Lung microvascular endothelial cell (primary cell): ENCODE measurements at regions not wholly inside any gene's neighbourhood (a gene's known extent, or its start where the extent isn't known, plus 50 kb on each side); places are given as distances from the start of the nearest gene placed in this dataset.

ENCODE experiments used
- DNase-seq, 2 donors: peaks; one replicate each; pipeline versions ENCODE4 v3.0.0 to v3.0.0-alpha.2; 2010; ENCODE audit warnings: low read depth in 2 of 2

DNA sequence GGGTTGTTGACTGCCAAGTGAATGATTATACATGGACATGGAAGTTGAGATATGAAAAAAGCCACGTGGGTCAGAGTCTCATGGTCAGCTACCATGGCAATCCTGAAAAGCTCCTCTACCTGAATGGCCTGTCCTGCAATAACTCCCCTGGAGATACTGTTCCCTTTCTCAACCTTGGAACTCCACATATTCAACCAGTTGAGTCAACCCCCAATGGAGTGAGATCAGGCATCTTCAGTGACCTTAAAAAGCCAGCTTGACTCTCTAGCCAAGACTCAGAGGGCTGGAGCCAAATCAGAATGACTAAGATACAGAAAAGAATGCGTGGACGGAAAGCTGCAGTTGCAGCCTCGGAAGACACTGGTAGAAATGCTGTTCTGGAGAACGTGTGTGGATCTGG lies 341.3 kb downstream of the FOXA2 start:
- no peak for DNase-seq

DNA sequence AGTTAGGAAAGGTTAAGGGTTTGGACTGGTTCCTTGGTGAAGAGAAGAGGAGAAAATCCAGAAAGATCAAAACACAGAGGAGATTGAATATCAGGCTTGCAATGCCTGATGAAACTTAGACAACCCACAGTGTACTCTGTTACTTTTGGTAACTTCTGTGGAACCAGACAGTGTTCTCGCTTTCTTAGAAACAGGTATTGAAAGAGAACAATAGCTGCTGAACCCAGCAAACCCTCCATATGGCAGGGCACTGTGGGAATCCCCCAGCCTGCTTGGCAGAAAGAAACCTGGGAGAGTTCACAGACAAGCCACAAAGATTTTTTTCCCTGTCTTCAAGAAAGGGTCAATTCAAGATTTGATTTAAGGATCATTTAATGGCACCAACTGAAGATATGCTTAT lies 342.8 kb downstream of the FOXA2 start:
- no peak for DNase-seq

DNA sequence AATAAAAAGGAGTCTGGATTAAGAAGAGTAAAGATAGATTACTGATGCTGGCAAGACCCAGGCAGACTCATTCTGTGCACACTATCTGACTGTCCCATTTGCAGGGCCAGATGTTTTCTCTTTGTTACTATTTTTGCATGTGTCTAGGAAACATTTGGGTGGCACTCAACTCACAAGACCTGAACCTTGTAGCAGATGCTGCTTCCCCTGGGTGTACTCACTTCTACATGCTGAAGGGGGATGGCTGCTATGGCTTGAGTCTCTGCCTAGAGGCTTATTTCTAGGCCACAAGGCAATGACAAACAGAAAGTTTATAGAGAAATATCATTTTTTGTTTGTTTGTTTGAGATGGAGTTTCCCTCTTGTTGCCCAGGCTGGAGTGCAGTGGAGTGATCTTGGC lies 351.4 kb downstream of the FOXA2 start:
- DNase-seq = no peak

DNA sequence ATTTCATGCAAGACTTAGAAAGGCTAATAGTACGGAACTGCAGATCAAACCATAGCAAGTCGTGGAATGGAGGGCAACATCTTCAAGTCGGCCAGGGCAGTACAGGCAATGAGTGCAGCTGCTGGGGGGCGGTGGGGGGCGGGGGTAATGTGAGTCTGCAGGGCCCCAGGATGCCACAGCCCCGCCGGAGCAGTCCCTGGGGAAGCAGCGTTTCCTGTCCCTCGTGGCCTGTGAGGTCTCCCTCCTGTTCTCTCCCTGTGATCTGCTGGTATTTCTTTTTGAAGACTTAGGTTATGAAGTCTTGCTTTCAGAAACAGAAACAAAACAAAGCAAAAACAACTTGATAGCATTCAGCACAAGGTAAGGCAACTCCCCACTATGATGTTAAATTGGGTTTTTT lies 351.9 kb downstream of the FOXA2 start:
- DNase-seq = no peak

DNA sequence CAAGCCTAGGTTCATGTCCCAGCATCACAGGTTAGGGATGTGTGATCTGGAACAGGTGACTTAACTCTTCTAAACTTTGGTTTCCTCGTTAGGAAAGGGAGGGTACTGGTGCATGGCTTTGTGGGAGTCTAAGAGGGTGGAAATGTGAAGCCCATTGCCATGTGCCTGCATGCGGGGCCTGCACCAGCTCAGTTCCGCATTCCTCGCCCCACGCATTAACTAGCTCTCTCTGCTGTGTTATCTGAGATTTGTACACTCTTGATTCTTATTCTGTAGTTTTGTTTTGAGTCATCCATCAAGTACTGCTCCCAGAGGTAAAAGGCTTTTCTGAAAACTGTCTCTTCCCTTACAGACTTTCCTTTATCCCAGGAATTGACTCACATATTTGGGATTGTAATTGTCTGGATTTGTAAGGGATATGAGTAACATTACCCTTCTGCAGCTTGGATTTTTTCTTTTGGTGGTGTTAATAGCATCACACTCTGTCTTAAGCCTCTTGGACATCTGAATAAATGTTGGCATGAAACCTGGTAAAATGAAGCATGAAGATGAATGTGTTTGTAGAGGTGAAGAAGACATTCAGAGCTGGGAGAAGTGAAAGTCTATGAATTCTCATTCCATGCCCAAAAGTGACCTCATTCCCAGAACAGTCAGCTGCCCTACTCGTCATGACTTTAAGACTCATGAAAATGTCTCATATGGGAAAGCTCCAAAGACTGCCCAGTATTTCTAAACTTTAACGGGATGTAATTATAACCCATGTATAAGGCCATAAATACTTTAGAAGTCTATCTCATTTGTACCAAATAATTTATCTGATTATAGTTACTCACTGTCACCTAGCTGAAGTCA lies 357.3 kb downstream of the FOXA2 start:
- DNase-seq = no peak

DNA sequence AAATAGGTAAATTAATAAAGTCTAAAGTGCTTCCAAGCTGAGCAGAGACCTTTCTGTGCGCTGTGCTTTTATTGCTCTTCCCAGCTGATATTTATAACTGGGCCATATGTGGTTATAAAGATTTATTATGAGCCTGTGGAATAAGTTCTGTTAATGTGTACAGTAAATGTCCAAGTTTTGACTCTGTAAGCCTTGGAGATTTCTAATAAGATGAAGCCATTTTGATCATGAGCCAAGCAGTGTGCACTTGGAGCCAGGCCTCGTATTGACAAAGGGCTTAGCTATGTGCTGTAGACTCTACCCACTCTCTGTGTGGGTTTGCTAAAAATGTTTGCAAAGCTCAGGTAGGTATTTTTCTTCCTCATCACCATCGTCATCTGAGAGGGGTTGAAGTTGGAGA lies 361.1 kb downstream of the FOXA2 start:
- no peak for DNase-seq

DNA sequence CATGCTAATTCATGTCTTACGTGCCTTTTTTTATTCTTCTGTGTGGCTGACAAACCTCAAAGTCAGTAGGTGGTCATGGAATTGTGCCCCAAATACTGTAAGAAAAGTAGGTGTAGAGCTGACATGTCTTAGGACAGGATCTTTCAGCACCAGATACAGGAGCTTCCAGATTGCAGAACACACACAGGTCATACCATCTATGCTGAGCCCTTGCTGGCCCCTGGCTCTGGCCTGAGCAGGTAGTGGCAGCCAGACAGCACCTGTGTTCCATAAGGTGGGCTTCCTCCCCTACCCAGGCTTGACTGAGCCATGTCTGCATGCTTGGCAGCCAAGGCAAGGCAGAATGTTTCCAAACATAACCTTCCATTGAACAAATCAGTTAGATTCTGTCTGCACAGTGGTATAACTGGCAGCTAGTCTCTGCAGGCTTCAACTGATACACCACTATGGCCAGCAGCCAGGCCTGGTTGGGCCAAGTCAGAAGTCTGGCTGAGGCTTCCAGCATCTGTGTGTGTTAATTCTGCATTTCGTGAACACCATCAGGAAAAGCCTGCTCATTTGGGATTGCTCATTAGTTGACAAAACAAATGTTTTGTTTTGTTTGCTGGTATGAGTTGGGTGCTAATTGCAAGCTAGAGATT lies 366.5 kb downstream of the FOXA2 start:
- DNase-seq = no peak

DNA sequence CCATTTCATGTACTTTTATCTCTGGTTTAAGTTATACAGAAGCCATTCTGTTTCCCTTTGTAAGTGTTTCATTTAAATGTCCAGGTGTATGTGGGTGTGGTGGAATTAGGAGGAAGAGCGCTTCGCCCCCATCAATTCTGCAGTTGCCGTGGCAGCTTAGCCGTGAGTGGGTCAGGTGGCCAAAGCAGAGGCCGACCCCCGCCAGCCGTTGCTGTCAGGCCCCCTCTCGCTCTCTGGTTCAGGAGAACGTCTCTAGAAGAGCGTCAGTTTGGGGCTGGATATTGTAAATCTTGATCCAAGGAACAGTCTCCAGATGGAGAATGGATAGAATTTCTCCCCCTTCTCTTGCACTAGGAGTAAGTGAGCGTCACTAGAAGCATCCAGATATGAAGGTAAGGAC lies 367.4 kb downstream of the FOXA2 start:
- no peak for DNase-seq

DNA sequence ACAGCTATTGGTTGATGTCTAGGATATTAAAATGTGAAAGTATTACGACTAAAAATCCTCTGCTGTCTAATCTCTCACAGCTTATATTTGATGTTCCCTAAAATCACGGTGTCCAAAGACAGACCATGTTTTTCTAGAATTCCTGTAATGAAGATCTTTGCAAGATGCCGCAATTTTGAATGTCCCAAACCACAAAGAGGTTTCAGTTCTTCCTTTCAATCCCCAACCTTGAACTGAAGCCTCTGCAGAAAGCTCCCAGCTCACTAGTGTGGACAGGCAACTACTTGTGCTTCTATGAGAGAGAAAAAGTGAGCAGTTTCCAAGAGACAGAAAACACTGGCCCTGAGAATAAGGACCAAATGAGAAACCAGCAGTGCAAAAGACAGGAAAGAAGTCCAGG lies 370.1 kb downstream of the FOXA2 start:
- DNase-seq = no peak

DNA sequence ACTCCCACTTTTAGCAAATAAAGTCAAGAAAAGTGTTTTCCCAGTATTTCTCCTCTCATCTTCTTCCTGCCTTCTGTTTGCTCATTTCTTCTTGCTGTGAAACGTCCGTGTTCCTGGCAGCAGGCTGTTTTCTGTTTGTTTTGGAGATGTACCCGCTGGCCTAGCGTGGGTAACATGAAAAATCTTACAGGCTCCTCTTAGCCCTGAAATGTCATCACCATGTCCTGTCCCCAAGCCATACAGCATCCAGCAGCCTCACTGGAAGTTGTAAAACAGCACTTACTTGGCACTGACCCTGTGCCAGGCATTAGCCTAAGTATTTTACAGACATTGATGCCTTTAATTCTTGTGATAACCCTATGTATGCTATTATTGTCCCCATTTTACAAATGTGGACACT lies 371.1 kb downstream of the FOXA2 start:
- no peak for DNase-seq

DNA sequence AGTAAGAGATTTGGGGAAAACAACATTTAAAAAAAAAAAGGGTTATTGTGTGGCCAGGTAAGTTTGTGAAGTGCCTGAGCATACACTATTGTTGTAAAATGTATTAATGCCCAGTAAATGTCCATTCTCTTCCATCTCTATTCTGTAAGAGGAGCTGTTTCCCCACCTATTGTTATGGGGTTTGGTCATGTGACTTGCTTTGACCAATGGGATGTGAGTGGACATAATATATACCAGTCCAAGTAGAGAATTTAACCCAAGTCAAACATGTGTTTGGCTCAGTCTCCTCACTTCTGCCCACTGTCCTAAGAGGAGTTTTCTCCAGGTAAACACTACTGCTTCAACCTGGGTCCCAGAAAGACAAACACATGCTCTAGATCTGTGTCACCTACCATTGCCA lies 377.1 kb downstream of the FOXA2 start:
- DNase-seq = no peak

DNA sequence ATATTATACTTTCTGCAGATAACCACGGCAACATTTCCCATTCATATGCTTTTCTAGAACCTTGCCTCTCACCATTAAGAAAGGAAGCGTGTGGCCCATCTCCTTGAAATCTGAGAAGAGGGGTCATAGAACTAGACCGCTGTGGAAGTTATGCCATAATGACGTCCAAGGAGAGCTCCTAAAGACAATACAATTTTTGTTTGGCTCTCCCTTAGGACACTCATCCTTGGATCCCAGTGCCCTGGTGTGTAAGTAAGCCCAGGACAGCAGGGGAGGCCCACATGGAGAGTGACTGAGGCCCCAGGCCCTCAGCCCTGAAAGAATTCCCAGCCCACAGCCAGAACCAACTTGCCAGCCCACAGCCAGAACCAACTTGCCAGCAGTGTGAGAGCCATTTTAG lies 379.6 kb downstream of the FOXA2 start:
- DNase-seq = no peak

DNA sequence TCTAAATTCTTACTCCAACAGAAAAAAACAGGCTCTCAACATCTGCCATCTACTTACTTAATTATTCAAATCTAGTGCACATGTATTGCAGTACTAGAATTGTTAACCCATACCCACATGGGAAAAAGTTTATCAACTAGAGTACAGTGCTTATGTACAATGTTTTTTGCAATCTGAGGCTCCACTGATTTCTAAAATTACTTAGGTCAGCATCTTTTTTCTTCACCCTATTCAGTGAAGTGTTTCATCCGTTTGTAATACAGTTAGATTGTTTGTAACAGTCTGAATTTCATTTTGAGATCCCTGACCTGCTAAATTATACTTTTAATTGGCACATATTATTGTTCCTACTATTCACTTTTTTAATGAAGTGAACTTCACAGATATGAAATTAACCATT lies 402.2 kb downstream of the FOXA2 start:
- no peak for DNase-seq

DNA sequence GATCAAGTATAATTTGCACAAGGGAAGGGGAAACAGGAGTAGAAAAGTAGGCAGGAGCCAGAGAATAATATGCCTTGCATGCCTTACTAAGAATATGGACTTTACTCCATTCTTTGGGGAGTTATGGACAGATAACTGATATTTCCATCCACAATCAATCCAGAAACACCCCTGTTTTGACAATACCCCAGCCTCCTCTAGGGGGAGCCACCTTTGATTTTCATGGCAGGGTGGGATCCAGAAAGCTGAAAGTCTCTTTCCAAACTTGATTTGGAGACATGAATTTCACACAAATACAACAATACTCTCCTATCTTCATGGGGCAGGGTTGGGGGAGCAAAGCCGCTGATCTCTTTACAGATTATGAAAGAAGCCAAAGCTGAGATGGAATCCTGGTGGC lies 404.1 kb downstream of the FOXA2 start:
- no peak for DNase-seq

DNA sequence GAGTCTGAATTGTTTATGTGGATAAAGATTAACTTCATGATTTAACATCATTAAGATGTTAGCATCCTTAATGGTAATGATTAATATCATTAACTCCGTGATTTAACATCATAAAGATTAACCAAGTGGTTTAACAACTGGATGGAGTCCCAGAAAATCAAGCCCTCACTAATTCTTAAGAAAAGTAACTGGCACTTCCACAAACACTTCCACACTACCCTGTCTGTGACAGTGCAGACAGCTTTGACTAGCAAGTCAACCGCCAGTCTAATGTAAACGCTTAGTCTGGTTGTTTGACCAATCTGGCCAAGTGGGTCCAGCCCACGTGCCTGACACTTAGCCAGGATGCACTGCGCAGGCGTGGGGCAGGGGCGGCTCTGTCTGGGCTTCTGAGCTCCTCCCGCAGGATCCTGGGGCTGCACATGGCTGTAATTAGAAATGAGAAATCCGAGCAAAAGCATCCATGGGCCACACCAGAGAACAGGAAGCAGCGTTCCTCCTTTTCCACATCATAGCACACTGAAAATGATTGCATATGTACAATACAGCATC lies 424.2 kb downstream of the FOXA2 start:
- no peak for DNase-seq

DNA sequence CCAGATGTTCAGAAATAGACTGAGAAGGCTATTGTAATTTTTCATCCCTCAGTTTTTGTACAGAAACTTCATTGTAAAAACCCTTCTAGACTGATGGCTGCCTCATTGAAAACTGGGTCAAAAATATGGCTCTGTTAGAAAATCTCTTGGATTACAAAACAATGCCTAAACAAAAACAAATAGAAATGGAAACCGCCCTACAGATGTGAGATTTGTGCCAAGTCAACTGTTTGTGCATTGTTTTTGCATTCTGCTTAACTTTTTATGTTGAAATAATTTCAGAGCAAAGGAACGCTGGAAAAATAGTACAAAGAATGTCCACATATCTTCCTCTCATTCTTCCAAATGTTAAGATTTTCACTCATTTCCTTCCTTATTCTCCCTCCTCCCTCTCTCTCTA lies 425.1 kb downstream of the FOXA2 start:
- no peak for DNase-seq

DNA sequence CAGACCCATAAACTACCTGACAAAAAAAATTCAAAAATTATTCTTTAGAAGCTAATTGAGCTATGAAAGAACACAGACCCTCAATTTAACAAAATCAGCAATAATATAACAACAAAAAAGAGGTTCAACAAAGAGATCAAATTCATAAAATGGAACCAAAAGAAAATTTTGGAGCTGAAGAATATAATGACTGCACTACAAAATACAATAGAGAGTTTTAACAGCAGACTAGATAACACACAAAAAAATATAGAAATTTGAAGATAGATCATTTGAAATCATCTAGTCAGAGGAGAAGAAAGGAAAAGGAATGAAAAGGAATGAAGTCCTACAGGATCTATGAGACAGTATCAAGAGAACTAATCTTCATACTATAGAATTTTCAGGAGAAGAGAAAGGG lies 422.1 kb downstream of the PAX1 start:
- no peak for DNase-seq

DNA sequence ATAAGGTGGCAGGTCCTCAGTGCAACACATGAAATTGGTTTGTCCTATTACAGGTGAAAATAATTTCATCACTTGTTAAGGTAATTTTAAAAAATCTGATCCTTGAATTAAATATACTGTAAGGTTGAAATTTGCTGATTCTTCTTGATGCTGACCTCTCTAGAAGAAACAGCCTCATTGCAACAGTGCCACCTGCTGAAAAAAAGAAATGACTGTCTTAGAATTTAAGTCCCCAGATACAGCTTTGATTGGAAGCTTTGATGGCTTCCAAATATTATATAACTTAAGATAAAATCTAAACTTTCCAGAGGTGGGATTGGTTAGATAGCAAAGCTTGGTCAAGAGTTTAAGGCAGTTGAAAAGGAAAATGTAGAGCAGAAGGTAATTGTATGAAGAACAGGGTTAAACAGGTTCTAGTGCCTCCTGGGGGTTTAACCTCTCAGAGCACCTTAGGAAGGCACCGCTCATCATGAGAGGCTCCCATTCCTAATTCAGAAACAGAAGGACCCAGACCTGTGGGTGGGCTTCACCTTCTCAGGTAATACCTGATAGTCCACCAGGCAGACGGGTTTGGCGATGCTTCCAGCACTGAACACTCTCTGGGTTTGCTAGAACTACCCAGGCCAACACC lies 401.0 kb downstream of the PAX1 start:
- peak in 1 of 2 donors; percentile 2 for DNase-seq

DNA sequence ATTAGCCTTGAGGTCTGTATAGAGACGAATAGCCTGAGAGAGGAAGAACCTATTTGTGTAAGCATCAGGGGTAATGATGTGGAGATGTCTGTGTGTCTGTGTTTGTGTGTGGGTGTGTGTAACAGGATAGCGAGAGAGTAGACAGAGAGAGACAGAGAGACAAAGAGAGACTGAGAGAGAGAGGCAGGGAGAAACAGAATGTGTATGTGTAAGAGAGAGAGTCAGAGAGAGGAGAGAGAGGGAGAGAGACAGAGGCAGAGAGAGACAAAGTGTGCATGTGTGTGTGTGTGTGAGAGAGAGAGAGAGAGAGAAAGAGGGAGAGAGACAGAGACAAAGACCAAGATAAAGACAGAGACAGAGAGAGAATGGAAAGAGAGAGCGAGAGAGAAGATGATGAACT lies 396.1 kb downstream of the PAX1 start:
- DNase-seq = no peak

DNA sequence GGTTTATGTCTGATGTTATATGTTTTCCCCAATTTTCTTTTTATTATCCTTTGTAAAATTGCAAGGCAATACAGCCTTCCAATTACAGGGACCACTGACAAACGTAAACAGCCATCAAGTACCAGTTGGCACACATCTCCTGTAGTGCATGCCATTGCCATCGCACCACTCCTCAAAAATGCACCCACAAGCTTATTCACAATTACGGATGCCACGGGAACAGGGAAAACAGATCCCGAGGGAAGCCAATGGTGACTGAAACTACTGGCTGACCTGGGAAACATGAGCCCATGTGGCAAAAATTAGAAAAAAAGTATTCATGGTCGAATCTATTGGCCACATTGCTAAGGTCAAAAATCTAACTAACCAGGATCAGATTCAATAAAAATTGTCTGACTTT lies 395.2 kb downstream of the PAX1 start:
- DNase-seq = no peak

DNA sequence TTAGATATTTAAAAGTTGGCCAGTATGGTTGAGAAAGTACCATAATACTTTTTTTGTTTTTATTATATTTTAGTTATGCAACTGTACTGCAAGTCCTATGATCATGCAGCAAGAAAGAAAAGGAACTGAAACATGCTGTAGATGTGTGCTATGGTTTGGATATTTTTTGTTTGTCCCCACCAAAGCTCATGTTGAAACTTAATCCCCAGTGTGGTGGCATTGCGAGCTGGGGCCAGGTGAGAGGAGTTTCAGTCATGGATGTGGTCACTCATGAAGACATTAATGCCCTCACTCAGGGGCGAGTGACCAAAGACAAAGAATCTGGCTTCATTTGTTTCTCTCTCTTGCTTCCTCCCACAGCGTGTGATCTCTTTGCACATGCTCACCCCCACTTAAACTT lies 393.9 kb downstream of the PAX1 start:
- DNase-seq = no peak

DNA sequence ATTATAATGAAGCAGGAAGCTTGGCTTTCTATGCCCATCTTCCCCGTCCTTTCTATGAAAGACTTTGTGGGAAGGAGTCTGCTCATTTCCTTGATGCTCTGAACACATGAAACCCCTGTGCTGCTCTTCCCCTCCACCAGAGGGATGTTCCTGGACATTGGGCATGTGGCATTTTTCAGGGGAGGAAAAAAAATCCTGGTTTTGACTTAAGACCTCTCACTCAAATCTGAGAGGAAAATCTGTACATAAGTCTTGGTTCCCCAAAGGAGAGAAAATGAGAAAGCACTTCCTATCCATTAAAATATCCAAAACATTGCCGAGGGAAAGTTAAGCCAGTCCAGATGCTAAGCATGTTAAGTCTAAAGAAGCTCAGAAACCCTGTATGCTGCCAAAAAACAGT lies 393.0 kb downstream of the PAX1 start:
- DNase-seq = no peak

DNA sequence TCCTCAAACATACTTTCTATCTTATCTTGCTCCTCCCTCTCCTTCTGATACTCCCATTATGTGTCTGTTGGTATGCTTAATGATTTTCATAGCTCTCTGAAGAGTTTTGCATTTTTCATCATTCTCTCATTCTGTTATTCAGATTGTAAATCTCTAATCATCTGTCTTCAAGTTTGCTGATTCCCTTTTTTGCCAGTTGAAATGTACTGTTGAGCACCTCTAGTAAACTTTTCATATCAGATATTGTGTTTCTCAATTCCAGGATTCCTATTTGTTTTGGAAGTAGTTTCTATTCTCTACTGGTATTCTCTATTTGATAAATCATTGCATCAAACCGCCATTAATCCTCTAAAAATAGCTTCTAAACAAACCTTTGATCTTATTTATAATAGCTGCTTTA lies 387.7 kb downstream of the PAX1 start:
- DNase-seq = no peak
